H1 (cell line): ENCODE measurements at regions not wholly inside any gene's neighbourhood (a gene's known extent, or its start where the extent isn't known, plus 50 kb on each side); places are given as distances from the start of the nearest gene placed in this dataset.

ENCODE experiments used
- CBX8 ChIP-seq: fragments of 300-800, 300-1000 bp; sonication (generic); IDR thresholded peaks from 2 replicates; pipeline ENCODE4 v1.7.1; 2016; ENCODE audit warnings: low read depth, low read length, borderline replicate concordance
- CHD7 ChIP-seq: fragments of 300-600 bp; sonication (generic); IDR thresholded peaks from 2 replicates; pipeline ENCODE4 v1.7.1; 2012; ENCODE audit warnings: low read length, moderate library complexity, mild to moderate bottlenecking, inconsistent platforms; ENCODE audit not compliant: insufficient replicate concordance
- EGR1 ChIP-seq: IDR thresholded peaks from 2 replicates; pipeline ENCODE4 v1.6.1; 2011; ENCODE audit warnings: low read depth, low read length, borderline replicate concordance
- SIX5 ChIP-seq: IDR thresholded peaks from 2 replicates; pipeline ENCODE4 v1.6.1; 2011; ENCODE audit warnings: mild to moderate bottlenecking, low read depth, low read length

DNA sequence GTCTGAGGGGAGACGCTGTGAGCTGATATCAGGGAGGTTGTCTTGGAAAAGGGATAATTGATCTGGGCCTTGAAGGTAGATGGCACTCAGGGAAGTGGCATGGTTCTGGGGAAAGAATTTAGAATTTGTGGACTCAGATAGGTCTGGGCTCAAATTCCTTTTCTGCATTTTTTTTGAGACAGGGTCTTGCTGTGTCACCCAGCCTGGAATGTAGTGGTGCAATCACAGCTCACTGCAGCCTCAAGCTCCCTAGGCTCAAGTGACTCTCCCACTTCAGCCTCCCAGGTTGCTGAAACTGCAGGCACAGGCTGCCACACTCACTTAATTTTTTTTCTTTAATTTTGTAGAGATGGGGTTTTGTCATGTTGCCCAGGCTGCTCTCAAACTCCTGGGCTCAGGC is 98.1 kb upstream of the NCOR2 start (continued):
- TF ChIP-seq CHD7 (no peak), EGR1 (no peak), SIX5 (no peak), CBX8 (no peak)
